Astrocyte (in vitro differentiated cells and primary cell): ENCODE measurements at regions not wholly inside any gene's neighbourhood (a gene's known extent, or its start where the extent isn't known, plus 50 kb on each side); places are given as distances from the start of the nearest gene placed in this dataset.

ENCODE experiments used
- DNase-seq: peaks from one replicate; pipeline ENCODE4 v3.0.0-alpha.2; 2010; ENCODE audit warnings: low read depth
- FAIRE-seq: peaks from 2 replicates; lab custom pipeline; 2011; peaks lifted over from hg19 to GRCh38; lab: Jason Lieb, UNC
- H2AFZ ChIP-seq: 2 replicates; pipeline ENCODE4 v1.6.0; 2012; ENCODE audit warnings: low read depth, low read length, inconsistent platforms
- H3K27ac ChIP-seq: 2 replicates; pipeline ENCODE4 v1.5.1; 2011; ENCODE audit warnings: low read depth, low read length, inconsistent platforms
- H3K27me3 ChIP-seq: 2 replicates; pipeline ENCODE4 v1.6.0; 2011; ENCODE audit warnings: low read length, inconsistent platforms; ENCODE audit not compliant: insufficient read depth
- H3K36me3 ChIP-seq: 2 replicates; pipeline ENCODE4 v1.5.1; 2011; ENCODE audit warnings: low read length, inconsistent platforms; ENCODE audit not compliant: insufficient read depth
- H3K4me1 ChIP-seq: 2 replicates; pipeline ENCODE4 v1.5.1; 2011; ENCODE audit warnings: low read length, inconsistent platforms; ENCODE audit not compliant: insufficient read depth
- H3K4me2 ChIP-seq: 2 replicates; pipeline ENCODE4 v1.6.0; 2012; ENCODE audit warnings: low read length, inconsistent platforms
- H3K4me3 ChIP-seq: 2 replicates; pipeline ENCODE4 v1.5.1; 2011; ENCODE audit warnings: low read depth, mild to moderate bottlenecking, low read length, inconsistent platforms; ENCODE audit not compliant: insufficient read depth
- H3K79me2 ChIP-seq: 2 replicates; pipeline ENCODE4 v1.6.0; 2012; ENCODE audit warnings: mild to moderate bottlenecking, low read length, inconsistent platforms; ENCODE audit not compliant: insufficient read depth
- H3K9ac ChIP-seq: 2 replicates; pipeline ENCODE4 v1.6.0; 2012; ENCODE audit warnings: mild to moderate bottlenecking, low read length, inconsistent platforms
- H3K9me3 ChIP-seq: 2 replicates; pipeline ENCODE4 v1.5.1; 2012; ENCODE audit warnings: low read depth, mild to moderate bottlenecking, low read length, inconsistent platforms; ENCODE audit not compliant: insufficient read depth
- H4K20me1 ChIP-seq: 2 replicates; pipeline ENCODE4 v1.6.0; 2012; ENCODE audit warnings: low read length, inconsistent platforms; ENCODE audit not compliant: insufficient read depth
- H3K27ac Mint-ChIP-seq: one replicate; pipeline ENCODE4 v1.8.0; 2021; ENCODE audit warnings: mild to moderate bottlenecking, mixed read lengths; ENCODE audit not compliant: unreplicated experiment
- H3K27me3 Mint-ChIP-seq: one replicate; pipeline ENCODE4 v1.8.0; 2021; ENCODE audit warnings: low read depth, mixed read lengths; ENCODE audit not compliant: unreplicated experiment
- H3K36me3 Mint-ChIP-seq: one replicate; pipeline ENCODE4 v1.8.0; 2021; ENCODE audit warnings: low read depth, mixed read lengths; ENCODE audit not compliant: unreplicated experiment
- H3K4me1 Mint-ChIP-seq: one replicate; pipeline ENCODE4 v1.8.0; 2021; ENCODE audit warnings: low read depth, mixed read lengths; ENCODE audit not compliant: unreplicated experiment
- H3K4me3 Mint-ChIP-seq: one replicate; pipeline ENCODE4 v1.8.0; 2021; ENCODE audit warnings: mild to moderate bottlenecking, moderate library complexity, mixed read lengths; ENCODE audit not compliant: unreplicated experiment
- H3K9me3 Mint-ChIP-seq: one replicate; pipeline ENCODE4 v1.8.0; 2021; ENCODE audit warnings: mild to moderate bottlenecking, mixed read lengths; ENCODE audit not compliant: unreplicated experiment
- CTCF ChIP-seq: IDR thresholded peaks from 2 replicates; pipeline ENCODE4 v1.5.1; 2011; ENCODE audit warnings: low read depth, mild to moderate bottlenecking, inconsistent platforms, low read length, moderate library complexity; ENCODE audit not compliant: insufficient read depth
- EZH2 ChIP-seq: IDR thresholded peaks from 2 replicates; pipeline ENCODE4 v1.6.1; 2012; ENCODE audit warnings: mild to moderate bottlenecking, low read length, inconsistent platforms; ENCODE audit not compliant: insufficient read depth

- Histone ChIP-seq H3K27ac (no peak overlapping the region), H3K4me1 (no peaks in the 10 kb centered on the region), H3K36me3 (no peaks in the 10 kb centered on the region), H3K9ac (no peak overlapping the region), H2AFZ (no peak overlapping the region), H3K79me2 (no peaks in the 10 kb centered on the region), H3K4me3 (no peak overlapping the region), H3K27me3 (peaks cover 7% of the 10 kb centered on the region), H3K4me2 (no peak overlapping the region), H4K20me1 (no peaks in the 10 kb centered on the region), H3K9me3 (no peaks in the 10 kb centered on the region)
- Mint-ChIP-seq H3K4me1 (peaks cover 7% of the 10 kb centered on the region), H3K9me3 (no peaks in the 10 kb centered on the region), H3K27me3 (peaks cover 6% of the 10 kb centered on the region), H3K27ac (no peak overlapping the region), H3K4me3 (no peak overlapping the region), H3K36me3 (no peaks in the 10 kb centered on the region)
- DNase-seq (no peak), FAIRE-seq (no peak)
- TF ChIP-seq CTCF (no peak), EZH2 (no peak)
Observed at GRCh38 chr10:113319479-113319878, 233.4 kb upstream of the HABP2 start.

GRCh38 chr10:113320211-113320610 lies 232.6 kb upstream of the HABP2 start:
- no peak for FAIRE-seq
- Mint-ChIP-seq H3K36me3 (no peaks in the 10 kb centered on the region), H3K27ac (no peak overlapping the region), H3K9me3 (no peaks in the 10 kb centered on the region), H3K4me3 (no peak overlapping the region), H3K27me3 (peaks cover 6% of the 10 kb centered on the region), H3K4me1 (peaks cover 7% of the 10 kb centered on the region)
- DNase-seq: no peak
- Histone ChIP-seq H3K4me1 (no peaks in the 10 kb centered on the region), H4K20me1 (no peaks in the 10 kb centered on the region), H3K27me3 (peaks cover 7% of the 10 kb centered on the region), H3K79me2 (no peaks in the 10 kb centered on the region), H2AFZ (no peak overlapping the region), H3K27ac (no peak overlapping the region), H3K9me3 (no peaks in the 10 kb centered on the region), H3K4me3 (no peak overlapping the region), H3K4me2 (no peak overlapping the region), H3K36me3 (no peaks in the 10 kb centered on the region), H3K9ac (no peak overlapping the region)
- TF ChIP-seq EZH2 (no peak), CTCF (no peak)

- H3K4me3 ChIP-seq: no peak overlapping the region
- no peak overlapping the region for H3K9ac ChIP-seq
- no peaks in the 10 kb centered on the region for H3K9me3 Mint-ChIP-seq
- H3K27ac ChIP-seq: no peak overlapping the region
- no peak for DNase-seq
- TF ChIP-seq EZH2: no peak
- no peak for TF ChIP-seq CTCF
- no peak overlapping the region for H3K4me2 ChIP-seq
- H3K4me1 ChIP-seq: peaks cover 7% of the 10 kb centered on the region
- H3K79me2 ChIP-seq: no peaks in the 10 kb centered on the region
- no peaks in the 10 kb centered on the region for H3K36me3 Mint-ChIP-seq
- H3K36me3 ChIP-seq: no peaks in the 10 kb centered on the region
- no peak overlapping the region for H3K27ac Mint-ChIP-seq
- H3K4me3 Mint-ChIP-seq: no peak overlapping the region
- peaks cover 6% of the 10 kb centered on the region for H3K27me3 Mint-ChIP-seq
- peaks cover 7% of the 10 kb centered on the region for H3K27me3 ChIP-seq
- no peaks in the 10 kb centered on the region for H3K9me3 ChIP-seq
- H4K20me1 ChIP-seq: no peaks in the 10 kb centered on the region
- peaks cover 9% of the 10 kb centered on the region for H3K4me1 Mint-ChIP-seq
- H2AFZ ChIP-seq: no peak overlapping the region
- no peak for FAIRE-seq
Observed at GRCh38 chr10:113320987-113321386, 231.9 kb upstream of the HABP2 start.
